ENCODE measurements at regions not wholly inside any gene's neighbourhood (a gene's known extent, or its start where the extent isn't known, plus 50 kb on each side); places are given as distances from the start of the nearest gene placed in this dataset.

- WGBS: 81% methylated on average over 5 of the region's 5 CpGs
- no peak for DNase-seq (ENCODE audit: low spot score)
- no peaks in the 10 kb centered on the region for H3K9me3 ChIP-seq (ENCODE audit: control insufficient read depth in 4 of 4, low read length in 3 of 4)
- no peaks in the 10 kb centered on the region for H3K36me3 ChIP-seq (ENCODE audit: control insufficient read depth in 4 of 4, insufficient read depth in 3 of 4, low read depth in 1 of 4, low read length in 3 of 4)
- no peaks in the 10 kb centered on the region for H3K4me1 ChIP-seq (ENCODE audit: control insufficient read depth in 4 of 4, insufficient read depth in 4 of 4, low read length in 3 of 4)
- H3K4me3 ChIP-seq (ENCODE audit: low read depth in 1 of 3, low read length in 3 of 3): no peak overlapping the region
- no peak overlapping the region for H3K9ac ChIP-seq (ENCODE audit: low read depth in 1 of 2, low read length in 2 of 2)
- TF ChIP-seq SP1 (IDR thresholded peaks at IDR 0.05) (no peak), CTCF (IDR thresholded peaks at IDR 0.05; ENCODE audit: low read depth, low read length, missing input control) (no peak), GABPA (IDR thresholded peaks at IDR 0.05 in 1 of 2, conservative IDR thresholded peaks at IDR 0.05 in 1 of 2) (no peak), HNF4A (conservative IDR thresholded peaks at IDR 0.05) (no peak), FOXA2 (IDR thresholded peaks at IDR 0.05) (no peak), REST (IDR thresholded peaks at IDR 0.05) (no peak), NR2F2 (IDR thresholded peaks at IDR 0.05) (no peak), RAD21 (IDR thresholded peaks at IDR 0.05) (no peak), EGR1 (IDR thresholded peaks at IDR 0.05; ENCODE audit: low read depth in 2 of 2) (no peak), JUND (IDR thresholded peaks at IDR 0.05) (no peak), TAF1 (conservative IDR thresholded peaks at IDR 0.05) (no peak), RXRA (IDR thresholded peaks at IDR 0.05) (no peak), FOXA1 (IDR thresholded peaks at IDR 0.05) (no peak), ATF3 (IDR thresholded peaks at IDR 0.05) (no peak), YY1 (IDR thresholded peaks at IDR 0.05) (no peak), MAX (IDR thresholded peaks at IDR 0.05) (no peak), ZBTB33 (IDR thresholded peaks at IDR 0.05) (no peak), HNF4G (IDR thresholded peaks at IDR 0.05) (no peak)
- H3K27me3 ChIP-seq (ENCODE audit: control insufficient read depth in 4 of 4, insufficient read depth in 4 of 4, low read length in 3 of 4): no peaks in the 10 kb centered on the region
- no peak overlapping the region for H3K27ac ChIP-seq (ENCODE audit: low read depth in 1 of 2, low read length in 2 of 2)
These were observed 159.5 kb upstream of the NCAM1 start for GRCh38 chr11:112801817-112802088.

- Histone ChIP-seq H3K27ac (ENCODE audit: low read depth in 1 of 2, low read length in 2 of 2) (no peak overlapping the region), H3K9me3 (ENCODE audit: control insufficient read depth in 4 of 4, low read length in 3 of 4) (no peaks in the 10 kb centered on the region), H3K9ac (ENCODE audit: low read depth in 1 of 2, low read length in 2 of 2) (no peak overlapping the region), H3K4me1 (ENCODE audit: control insufficient read depth in 4 of 4, insufficient read depth in 4 of 4, low read length in 3 of 4) (no peaks in the 10 kb centered on the region), H3K36me3 (ENCODE audit: control insufficient read depth in 4 of 4, insufficient read depth in 3 of 4, low read depth in 1 of 4, low read length in 3 of 4) (no peaks in the 10 kb centered on the region), H3K27me3 (ENCODE audit: control insufficient read depth in 4 of 4, insufficient read depth in 4 of 4, low read length in 3 of 4) (no peaks in the 10 kb centered on the region), H3K4me3 (ENCODE audit: low read depth in 1 of 3, low read length in 3 of 3) (no peak overlapping the region)
- no peak for DNase-seq (ENCODE audit: low spot score)
- WGBS: 16% methylated on average over 3 of the region's 3 CpGs
- no peak for TF ChIP-seq GABPA (IDR thresholded peaks at IDR 0.05 in 1 of 2, conservative IDR thresholded peaks at IDR 0.05 in 1 of 2)
- TF ChIP-seq RXRA (IDR thresholded peaks at IDR 0.05): no peak
- no peak for TF ChIP-seq MAX (IDR thresholded peaks at IDR 0.05)
- no peak for TF ChIP-seq SP1 (IDR thresholded peaks at IDR 0.05)
- no peak for TF ChIP-seq YY1 (IDR thresholded peaks at IDR 0.05)
- TF ChIP-seq ZBTB33 (IDR thresholded peaks at IDR 0.05): no peak
- no peak for TF ChIP-seq REST (IDR thresholded peaks at IDR 0.05)
- no peak for TF ChIP-seq HNF4A (conservative IDR thresholded peaks at IDR 0.05)
- TF ChIP-seq FOXA1 (IDR thresholded peaks at IDR 0.05): no peak
- no peak for TF ChIP-seq RAD21 (IDR thresholded peaks at IDR 0.05)
- TF ChIP-seq ATF3 (IDR thresholded peaks at IDR 0.05): no peak
- no peak for TF ChIP-seq EGR1 (IDR thresholded peaks at IDR 0.05; ENCODE audit: low read depth in 2 of 2)
- no peak for TF ChIP-seq NR2F2 (IDR thresholded peaks at IDR 0.05)
These were observed 155.6 kb upstream of the NCAM1 start for GRCh38 chr11:112805658-112806057.

All from liver (tissue), 8 donors.